A673 (cell line): ENCODE measurements at regions not wholly inside any gene's neighbourhood (a gene's known extent, or its start where the extent isn't known, plus 50 kb on each side); places are given as distances from the start of the nearest gene placed in this dataset.

Experiments
- EZH2 ChIP-seq: fragments of 200-600 bp; sonication (generic); IDR thresholded peaks from 2 replicates; pipeline ENCODE4 v1.6.1; 2017; ENCODE audit warnings: borderline replicate concordance, low read depth, mild to moderate bottlenecking, mixed read lengths, antibody characterized with exemption, low read length; ENCODE audit not compliant: poor library complexity, severe bottlenecking
- TF ChIP-seq, protein P1 (sequence below): fragments of 300-800, 200-600 bp; sonication (generic); conservative IDR thresholded peaks from 2 replicates; pipeline ENCODE4 v1.5.1; 2017; ENCODE audit warnings: low read depth, mild to moderate bottlenecking, antibody characterized with exemption, low read length, moderate library complexity, mixed read lengths

DNA sequence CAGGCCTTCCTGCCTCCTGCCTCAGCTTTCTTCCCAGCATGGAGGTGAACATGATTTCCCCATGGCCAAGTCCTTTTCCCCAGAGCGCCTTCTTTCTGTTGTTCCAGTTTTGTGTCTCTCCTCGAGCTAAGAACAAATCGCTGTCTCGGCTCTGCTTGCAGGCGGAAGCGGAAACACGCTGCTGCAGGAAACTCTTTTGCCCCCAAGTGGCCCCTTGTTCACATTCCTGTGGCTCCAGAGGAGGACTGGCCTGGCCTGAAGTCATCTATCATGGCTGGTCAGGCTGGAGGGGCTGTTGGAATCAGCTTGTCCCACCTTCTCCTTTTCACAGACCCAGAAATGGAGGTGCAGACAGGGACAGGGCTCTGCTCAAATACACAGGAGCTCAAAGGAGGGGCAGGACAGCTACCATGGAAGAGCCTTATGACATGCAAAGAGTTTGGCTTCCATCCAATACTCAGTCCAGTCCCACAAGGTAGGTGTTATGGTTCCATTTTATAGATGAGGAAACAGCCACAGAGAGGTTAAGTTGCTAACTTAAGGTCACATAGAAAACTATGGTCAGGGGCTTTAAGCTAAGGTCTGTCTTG lies 182.2 kb upstream of the SYT13 start:
- no peak for TF ChIP-seq EZH2
- TF ChIP-seq, protein P1, sequence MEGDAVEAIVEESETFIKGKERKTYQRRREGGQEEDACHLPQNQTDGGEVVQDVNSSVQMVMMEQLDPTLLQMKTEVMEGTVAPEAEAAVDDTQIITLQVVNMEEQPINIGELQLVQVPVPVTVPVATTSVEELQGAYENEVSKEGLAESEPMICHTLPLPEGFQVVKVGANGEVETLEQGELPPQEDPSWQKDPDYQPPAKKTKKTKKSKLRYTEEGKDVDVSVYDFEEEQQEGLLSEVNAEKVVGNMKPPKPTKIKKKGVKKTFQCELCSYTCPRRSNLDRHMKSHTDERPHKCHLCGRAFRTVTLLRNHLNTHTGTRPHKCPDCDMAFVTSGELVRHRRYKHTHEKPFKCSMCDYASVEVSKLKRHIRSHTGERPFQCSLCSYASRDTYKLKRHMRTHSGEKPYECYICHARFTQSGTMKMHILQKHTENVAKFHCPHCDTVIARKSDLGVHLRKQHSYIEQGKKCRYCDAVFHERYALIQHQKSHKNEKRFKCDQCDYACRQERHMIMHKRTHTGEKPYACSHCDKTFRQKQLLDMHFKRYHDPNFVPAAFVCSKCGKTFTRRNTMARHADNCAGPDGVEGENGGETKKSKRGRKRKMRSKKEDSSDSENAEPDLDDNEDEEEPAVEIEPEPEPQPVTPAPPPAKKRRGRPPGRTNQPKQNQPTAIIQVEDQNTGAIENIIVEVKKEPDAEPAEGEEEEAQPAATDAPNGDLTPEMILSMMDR, result no peak
